HG03575 (cell line): ENCODE measurements at regions not wholly inside any gene's neighbourhood (a gene's known extent, or its start where the extent isn't known, plus 50 kb on each side); places are given as distances from the start of the nearest gene placed in this dataset.
"Not testable (repeated sequence)": the region's sequence is repeated elsewhere in the genome, so short reads cannot be mapped to it uniquely, and the experiment has no call there.

Experiments
- ATAC-seq: cut with Tn5 transposase; IDR thresholded peaks from one replicate; pipeline ENCODE4 v1.9.1; 2021; ENCODE audit not compliant: unreplicated experiment, insufficient number of reproducible peaks, low FRiP score; ENCODE audit errors: extremely low read depth

GRCh38 chr14:84987042-84987441 lies 542.9 kb upstream of the FLRT2 start:
- ATAC-seq: no peak

GRCh38 chr14:84988357-84988756 lies 541.6 kb upstream of the FLRT2 start:
- ATAC-seq: no peak

DNA sequence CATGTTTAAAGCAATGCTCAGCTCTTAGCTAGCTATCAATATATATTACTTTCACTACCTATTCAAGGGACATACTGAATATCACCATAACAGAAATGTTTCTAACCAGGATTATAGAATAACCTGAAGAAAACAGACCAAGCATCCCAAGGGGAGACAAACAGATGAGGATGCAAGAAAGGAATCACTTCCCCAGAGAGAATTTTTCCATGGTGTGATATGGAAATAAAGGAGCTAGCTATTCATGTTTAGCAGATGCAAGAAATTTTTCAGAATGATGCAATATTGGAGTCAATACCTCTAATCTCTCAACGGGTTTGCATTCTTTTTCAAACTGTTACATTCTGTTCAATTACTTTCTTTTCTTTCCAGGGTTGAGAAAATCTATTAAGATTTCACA lies 538.9 kb upstream of the FLRT2 start:
- no peak for ATAC-seq

GRCh38 chr14:84998216-84998615 lies 531.7 kb upstream of the FLRT2 start:
- ATAC-seq: no peak

- no peak for ATAC-seq
Measured at GRCh38 chr14:85002846-85003245, 527.1 kb upstream of the FLRT2 start.

DNA sequence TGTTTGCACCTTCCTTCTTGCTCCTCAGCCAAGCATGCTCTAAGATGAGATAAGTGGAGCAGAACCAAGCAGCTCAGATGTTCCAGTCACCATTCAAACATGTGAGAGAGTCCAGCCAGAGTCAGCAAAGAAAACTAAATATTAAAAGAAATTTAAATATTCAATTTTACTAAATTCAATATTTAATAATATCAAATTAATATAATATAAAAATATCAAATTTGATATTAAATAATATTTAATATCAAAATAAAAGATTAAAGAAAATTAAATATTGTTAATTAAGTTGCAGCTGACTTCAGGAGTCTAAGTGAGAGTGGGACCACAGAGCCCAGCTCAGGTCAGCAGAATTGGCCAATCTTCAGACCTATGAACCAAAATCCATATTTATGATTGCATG lies 526.1 kb upstream of the FLRT2 start:
- no peak for ATAC-seq

- no peak for ATAC-seq
Measured at GRCh38 chr14:85009506-85009905, 520.4 kb upstream of the FLRT2 start.

GRCh38 chr14:85010186-85010585 lies 519.8 kb upstream of the FLRT2 start:
- no peak for ATAC-seq

- no peak for ATAC-seq
Measured at GRCh38 chr14:85016496-85016895, 513.4 kb upstream of the FLRT2 start.

GRCh38 chr14:85023866-85024265 lies 506.1 kb upstream of the FLRT2 start:
- ATAC-seq: not testable (repeated sequence)

- ATAC-seq: no peak
Measured at GRCh38 chr14:85024931-85025330, 505.0 kb upstream of the FLRT2 start.

GRCh38 chr14:85027681-85028370 lies 502.1 kb upstream of the FLRT2 start:
- ATAC-seq: no peak

DNA sequence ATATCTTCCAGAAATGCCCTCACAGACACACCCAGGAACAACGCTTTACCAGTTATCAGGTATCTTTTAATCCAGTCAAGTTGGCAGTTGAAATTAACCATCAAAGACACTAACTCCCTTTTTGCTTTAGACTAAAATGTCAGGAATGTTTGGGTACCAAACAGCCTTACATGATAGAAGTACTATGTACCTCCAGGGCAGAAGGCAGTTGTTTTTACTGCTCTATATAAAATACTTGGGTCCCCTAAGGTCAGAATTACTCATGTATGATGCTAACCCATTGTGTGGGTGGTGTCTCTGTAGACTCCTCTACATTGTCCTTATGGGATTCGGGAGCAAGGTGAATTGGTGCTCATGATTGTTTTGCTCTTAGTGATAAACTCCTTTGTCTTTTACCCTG lies 492.5 kb upstream of the FLRT2 start:
- ATAC-seq: no peak

- no peak for ATAC-seq
Measured at GRCh38 chr14:85038526-85039352, 491.2 kb upstream of the FLRT2 start.

GRCh38 chr14:85039353-85039626 lies 490.7 kb upstream of the FLRT2 start:
- no peak for ATAC-seq

DNA sequence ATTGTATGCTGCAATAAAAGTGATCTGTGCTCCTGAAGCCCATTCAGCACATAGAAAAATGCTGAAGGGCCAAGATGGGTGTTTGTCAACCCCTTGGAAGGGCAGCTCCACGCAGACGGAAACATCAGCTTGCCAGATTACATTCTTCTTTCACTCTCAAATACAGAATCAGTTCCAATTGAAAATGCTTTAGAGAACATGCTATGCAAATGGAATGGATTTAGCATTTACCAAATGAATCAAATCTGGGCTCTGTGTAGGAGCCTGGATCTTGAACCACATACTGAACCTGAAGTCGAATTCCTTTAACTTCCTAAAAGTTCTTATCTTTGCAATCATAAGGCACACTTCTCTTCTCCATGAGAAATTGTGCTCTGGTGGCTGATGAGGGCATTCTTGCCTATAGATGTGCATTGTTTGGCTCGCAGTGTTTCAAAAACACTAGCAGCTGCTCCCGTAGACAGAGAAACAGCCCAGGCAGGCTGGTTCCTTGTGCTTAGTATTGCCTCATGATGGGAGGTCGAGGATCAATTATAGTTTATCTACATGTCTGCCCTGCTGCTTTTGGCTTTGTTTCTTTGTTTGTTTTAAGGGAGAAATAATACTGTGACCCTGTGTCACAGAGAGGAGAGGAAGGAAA lies 489.8 kb upstream of the FLRT2 start:
- no peak for ATAC-seq

DNA sequence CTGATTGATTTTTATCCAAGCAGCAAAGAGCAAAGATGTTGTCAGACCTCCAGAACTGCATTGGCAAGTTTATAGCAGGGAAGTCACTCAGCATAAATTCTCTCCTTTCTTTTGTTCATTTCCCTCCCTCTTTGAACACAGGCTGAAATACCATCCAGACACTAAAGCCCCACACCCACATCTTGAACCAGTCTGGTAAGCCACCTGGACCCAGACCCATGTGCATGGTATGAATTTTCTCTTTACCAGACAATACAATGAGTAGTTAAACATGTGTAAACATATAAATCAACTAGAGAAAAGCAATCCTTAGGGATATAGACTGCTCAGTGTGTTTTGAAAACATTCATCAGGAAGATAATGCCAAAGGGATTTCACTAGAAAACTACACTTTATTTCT lies 488.3 kb upstream of the FLRT2 start:
- ATAC-seq: no peak

DNA sequence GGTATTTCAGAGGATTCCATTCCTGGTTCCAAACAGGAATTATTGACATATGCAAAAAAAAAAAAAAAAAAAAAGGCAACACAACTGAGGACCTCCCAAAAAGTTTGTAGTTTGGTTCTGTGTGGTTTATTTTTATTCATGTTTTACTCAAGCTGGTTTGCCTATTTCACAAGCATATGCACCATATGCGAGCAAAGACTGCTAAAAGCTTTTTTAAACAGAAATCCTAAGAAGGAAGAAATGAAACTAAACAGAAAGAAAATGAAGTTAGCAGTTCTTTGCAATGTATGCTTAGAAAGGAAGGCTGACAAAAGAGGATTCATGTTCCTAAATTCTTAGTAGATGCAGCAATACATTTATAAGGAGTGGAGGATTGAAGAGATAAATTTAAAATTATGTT lies 487.6 kb upstream of the FLRT2 start:
- ATAC-seq: no peak

GRCh38 chr14:85050180-85050579 lies 479.8 kb upstream of the FLRT2 start:
- ATAC-seq: no peak

DNA sequence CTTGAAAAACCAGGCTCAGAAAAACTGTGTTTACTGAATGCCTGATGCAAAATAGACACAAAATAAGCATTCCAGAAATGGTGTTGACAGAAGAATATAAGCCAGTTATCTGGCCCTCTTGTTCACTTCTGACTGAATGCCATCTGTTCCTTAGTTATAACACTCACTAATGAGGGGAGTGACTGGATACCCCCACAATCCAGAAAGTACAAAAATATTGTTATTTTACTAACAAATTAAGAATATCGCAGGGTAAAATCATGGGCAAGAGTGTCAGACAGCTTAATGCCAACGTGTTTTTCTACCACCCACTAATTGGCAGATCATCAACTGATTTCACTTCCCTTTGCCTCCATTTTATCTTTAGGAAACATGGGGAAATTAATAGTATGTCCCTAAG lies 477.3 kb upstream of the FLRT2 start:
- ATAC-seq: no peak
